Esophagus squamous epithelium (tissue), 4 donors: ENCODE measurements at regions not wholly inside any gene's neighbourhood (a gene's known extent, or its start where the extent isn't known, plus 50 kb on each side); places are given as distances from the start of the nearest gene placed in this dataset.

Experiments
- POLR2A ChIP-seq, 4 donors: fragments of 450-650 bp; IDR thresholded peaks; one replicate each; pipeline ENCODE4 v1.6.1; 2017; ENCODE audit warnings: antibody characterized with exemption in 4 of 4, mild to moderate bottlenecking in 4 of 4, moderate library complexity in 3 of 4
- TF ChIP-seq, protein P1 (sequence below), 6 experiments: fragments of 450-650 bp in 4 of 6; fragments of 200-600 bp in 2 of 6; sonication (generic) in 2 of 6; IDR thresholded peaks; one replicate each; pipeline ENCODE4 v1.5.1; 2016 to 2019; ENCODE audit warnings: antibody characterized with exemption in 6 of 6, mild to moderate bottlenecking in 4 of 6, moderate library complexity in 4 of 6

DNA sequence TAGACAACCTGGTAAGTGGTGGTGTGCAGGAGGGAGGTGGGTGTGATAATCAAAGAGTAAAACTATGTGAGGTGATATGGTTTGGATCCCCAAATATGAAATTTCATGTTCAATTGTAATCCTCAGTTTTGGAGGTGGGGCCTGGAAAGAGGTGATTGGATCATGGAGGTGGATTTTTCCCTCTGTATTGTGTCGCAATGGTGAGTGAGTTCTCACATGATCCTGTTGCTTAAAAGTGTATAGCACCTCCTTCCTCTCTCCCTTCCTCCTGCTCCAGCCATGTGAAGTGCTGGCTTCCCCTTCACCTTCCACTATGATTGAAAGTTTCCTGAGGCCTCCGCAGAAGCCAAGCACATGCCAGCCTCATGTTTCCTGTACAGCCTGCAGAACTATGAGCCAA, 270.2 kb upstream of the FOXG1 start:
- TF ChIP-seq, protein P1, sequence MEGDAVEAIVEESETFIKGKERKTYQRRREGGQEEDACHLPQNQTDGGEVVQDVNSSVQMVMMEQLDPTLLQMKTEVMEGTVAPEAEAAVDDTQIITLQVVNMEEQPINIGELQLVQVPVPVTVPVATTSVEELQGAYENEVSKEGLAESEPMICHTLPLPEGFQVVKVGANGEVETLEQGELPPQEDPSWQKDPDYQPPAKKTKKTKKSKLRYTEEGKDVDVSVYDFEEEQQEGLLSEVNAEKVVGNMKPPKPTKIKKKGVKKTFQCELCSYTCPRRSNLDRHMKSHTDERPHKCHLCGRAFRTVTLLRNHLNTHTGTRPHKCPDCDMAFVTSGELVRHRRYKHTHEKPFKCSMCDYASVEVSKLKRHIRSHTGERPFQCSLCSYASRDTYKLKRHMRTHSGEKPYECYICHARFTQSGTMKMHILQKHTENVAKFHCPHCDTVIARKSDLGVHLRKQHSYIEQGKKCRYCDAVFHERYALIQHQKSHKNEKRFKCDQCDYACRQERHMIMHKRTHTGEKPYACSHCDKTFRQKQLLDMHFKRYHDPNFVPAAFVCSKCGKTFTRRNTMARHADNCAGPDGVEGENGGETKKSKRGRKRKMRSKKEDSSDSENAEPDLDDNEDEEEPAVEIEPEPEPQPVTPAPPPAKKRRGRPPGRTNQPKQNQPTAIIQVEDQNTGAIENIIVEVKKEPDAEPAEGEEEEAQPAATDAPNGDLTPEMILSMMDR (IDR thresholded peaks at IDR 0.05): no peak
- TF ChIP-seq POLR2A (IDR thresholded peaks at IDR 0.05): no peak
